ENCODE measurements at regions not wholly inside any gene's neighbourhood (a gene's known extent, or its start where the extent isn't known, plus 50 kb on each side); places are given as distances from the start of the nearest gene placed in this dataset.

- no peak for ATAC-seq
- no peaks in the 10 kb centered on the region for H3K4me1 ChIP-seq (ENCODE audit: control insufficient read depth, insufficient read depth, low read length)
- no peak overlapping the region for H3K4me3 ChIP-seq (ENCODE audit: low read length)
- DNase-seq = no peak
- 74% methylated on average over 3 of the region's 3 CpGs for WGBS
- no peaks in the 10 kb centered on the region for H3K9me3 ChIP-seq (ENCODE audit: control insufficient read depth, low read length)
- intact Hi-C loops (cut with DNase I) = no loop called here
- H3K27ac ChIP-seq (ENCODE audit: low read length) = no peak overlapping the region
- H3K27me3 ChIP-seq (ENCODE audit: control insufficient read depth, insufficient read depth) = no peaks in the 10 kb centered on the region
Measured at GRCh38 chr4:81876106-81876505, 404.4 kb upstream of the RASGEF1B start.

- no peaks in the 10 kb centered on the region for H3K4me1 ChIP-seq (ENCODE audit: control insufficient read depth, insufficient read depth, low read length)
- no peak for DNase-seq
- H3K27me3 ChIP-seq (ENCODE audit: control insufficient read depth, insufficient read depth) = no peaks in the 10 kb centered on the region
- intact Hi-C loops (cut with DNase I) = no loop called here
- ATAC-seq = no peak
- H3K4me3 ChIP-seq (ENCODE audit: low read length) = no peak overlapping the region
- 59% methylated on average over 3 of the region's 3 CpGs for WGBS
- H3K27ac ChIP-seq (ENCODE audit: low read length) = no peak overlapping the region
- H3K9me3 ChIP-seq (ENCODE audit: control insufficient read depth, low read length) = no peaks in the 10 kb centered on the region
Measured at GRCh38 chr4:81874661-81875515, 403.2 kb upstream of the RASGEF1B start.

- no peak overlapping the region for H3K4me3 ChIP-seq (ENCODE audit: low read length)
- DNase-seq = peak in 1 of 3 donors; percentile 23
Measured at GRCh38 chr4:81870275-81870674, 398.6 kb upstream of the RASGEF1B start.

GRCh38 chr4:81860111-81860510, 388.4 kb upstream of the RASGEF1B start:
- Histone ChIP-seq H3K4me3 (ENCODE audit: low read length) (no peak overlapping the region), H3K27me3 (ENCODE audit: control insufficient read depth, insufficient read depth) (no peaks in the 10 kb centered on the region), H3K9me3 (ENCODE audit: control insufficient read depth, low read length) (no peaks in the 10 kb centered on the region), H3K4me1 (ENCODE audit: control insufficient read depth, insufficient read depth, low read length) (no peaks in the 10 kb centered on the region), H3K27ac (ENCODE audit: low read length) (no peak overlapping the region)
- no peak for ATAC-seq
- intact Hi-C loops (cut with DNase I) = no loop called here
- DNase-seq = no peak

More at GRCh38 chr4:81870275-81870674, 398.6 kb upstream of the RASGEF1B start:
- Histone ChIP-seq H3K27me3 (ENCODE audit: control insufficient read depth, insufficient read depth) (no peaks in the 10 kb centered on the region), H3K9me3 (ENCODE audit: control insufficient read depth, low read length) (no peaks in the 10 kb centered on the region), H3K27ac (ENCODE audit: low read length) (no peak overlapping the region), H3K4me1 (ENCODE audit: control insufficient read depth, insufficient read depth, low read length) (no peaks in the 10 kb centered on the region)
- 92% methylated on average over 5 of the region's 5 CpGs for WGBS
- ATAC-seq = no peak
- intact Hi-C loops (cut with DNase I) = loop anchor here in 1 of 4 donors (2.0 kb wide), 1 partner anchor 19 kb away; no protein-coding TSS in a partner anchor

GRCh38 chr4:81854406-81854805, 382.7 kb upstream of the RASGEF1B start:
- Histone ChIP-seq H3K4me1 (ENCODE audit: control insufficient read depth, insufficient read depth, low read length) (no peaks in the 10 kb centered on the region), H3K27me3 (ENCODE audit: control insufficient read depth, insufficient read depth) (no peaks in the 10 kb centered on the region), H3K27ac (ENCODE audit: low read length) (no peak overlapping the region), H3K9me3 (ENCODE audit: control insufficient read depth, low read length) (no peaks in the 10 kb centered on the region), H3K4me3 (ENCODE audit: low read length) (no peak overlapping the region)
- 97% methylated on average over 1 of the region's 1 CpG for WGBS
- intact Hi-C loops (cut with DNase I) = no loop called here
- DNase-seq = no peak
- no peak for ATAC-seq

GRCh38 chr4:81852031-81852715, 380.5 kb upstream of the RASGEF1B start:
- 82% methylated on average over 1 of the region's 1 CpG for WGBS
- Histone ChIP-seq H3K4me1 (ENCODE audit: control insufficient read depth, insufficient read depth, low read length) (no peaks in the 10 kb centered on the region), H3K4me3 (ENCODE audit: low read length) (no peak overlapping the region), H3K9me3 (ENCODE audit: control insufficient read depth, low read length) (no peaks in the 10 kb centered on the region), H3K27me3 (ENCODE audit: control insufficient read depth, insufficient read depth) (no peaks in the 10 kb centered on the region), H3K27ac (ENCODE audit: low read length) (no peak overlapping the region)
- DNase-seq = no peak
- intact Hi-C loops (cut with DNase I) = no loop called here
- no peak for ATAC-seq

- DNase-seq (no peak), ATAC-seq (no peak)
- Histone ChIP-seq H3K27ac (ENCODE audit: low read length) (no peak overlapping the region), H3K4me3 (ENCODE audit: low read length) (no peak overlapping the region), H3K4me1 (ENCODE audit: control insufficient read depth, insufficient read depth, low read length) (no peaks in the 10 kb centered on the region), H3K9me3 (ENCODE audit: control insufficient read depth, low read length) (no peaks in the 10 kb centered on the region), H3K27me3 (ENCODE audit: control insufficient read depth, insufficient read depth) (no peaks in the 10 kb centered on the region)
- intact Hi-C loops (cut with DNase I) = no loop called here
- WGBS = 60% methylated on average over 1 of the region's 1 CpG
Measured at GRCh38 chr4:81850701-81851100, 379.0 kb upstream of the RASGEF1B start.

GRCh38 chr4:81845761-81846160, 374.1 kb upstream of the RASGEF1B start:
- ATAC-seq = peak in 1 of 2 donors; percentile 46
- 69% methylated on average over 3 of the region's 3 CpGs for WGBS
- intact Hi-C loops (cut with DNase I) = loop anchor here in 2 of 4 donors (5.0 to 10.0 kb wide), 2 partner anchors 378 to 441 kb away; no protein-coding TSS in a partner anchor
- Histone ChIP-seq H3K4me3 (ENCODE audit: low read length) (no peak overlapping the region), H3K27me3 (ENCODE audit: control insufficient read depth, insufficient read depth) (no peaks in the 10 kb centered on the region), H3K27ac (ENCODE audit: low read length) (no peak overlapping the region), H3K4me1 (ENCODE audit: control insufficient read depth, insufficient read depth, low read length) (no peaks in the 10 kb centered on the region), H3K9me3 (ENCODE audit: control insufficient read depth, low read length) (no peaks in the 10 kb centered on the region)
- no peak for DNase-seq

- Histone ChIP-seq H3K4me3 (ENCODE audit: low read length) (no peak overlapping the region), H3K27ac (ENCODE audit: low read length) (no peak overlapping the region), H3K9me3 (ENCODE audit: control insufficient read depth, low read length) (no peaks in the 10 kb centered on the region), H3K27me3 (ENCODE audit: control insufficient read depth, insufficient read depth) (no peaks in the 10 kb centered on the region), H3K4me1 (ENCODE audit: control insufficient read depth, insufficient read depth, low read length) (no peaks in the 10 kb centered on the region)
- intact Hi-C loops (cut with DNase I) = loop anchor here in 2 of 4 donors (5.0 to 10.0 kb wide), 2 partner anchors 378 to 440 kb away; no protein-coding TSS in a partner anchor
- DNase-seq (no peak), ATAC-seq (peak in 1 of 2 donors; percentile 58)
- 65% methylated on average over 2 of the region's 2 CpGs for WGBS
Measured at GRCh38 chr4:81845273-81845672, 373.6 kb upstream of the RASGEF1B start.

GRCh38 chr4:81844717-81845116, 373.0 kb upstream of the RASGEF1B start:
- 2% methylated on average over 3 of the region's 3 CpGs for WGBS
- intact Hi-C loops (cut with DNase I) = loop anchor here (1.0 to 10.0 kb wide), 3 partner anchors 377 to 440 kb away; no protein-coding TSS in a partner anchor
- Histone ChIP-seq H3K27ac (ENCODE audit: low read length) (no peak overlapping the region), H3K9me3 (ENCODE audit: control insufficient read depth, low read length) (no peaks in the 10 kb centered on the region), H3K4me3 (ENCODE audit: low read length) (no peak overlapping the region), H3K4me1 (ENCODE audit: control insufficient read depth, insufficient read depth, low read length) (no peaks in the 10 kb centered on the region), H3K27me3 (ENCODE audit: control insufficient read depth, insufficient read depth) (no peaks in the 10 kb centered on the region)
- ATAC-seq (peak; percentile 91 to 94), DNase-seq (peak; percentile 37 to 79 (median 71))
